GM23338 (cell line): ENCODE measurements at regions not wholly inside any gene's neighbourhood (a gene's known extent, or its start where the extent isn't known, plus 50 kb on each side); places are given as distances from the start of the nearest gene placed in this dataset.

Source experiments
- CREB1 ChIP-seq: fragments of 250-450 bp; sonication (Bioruptor Pico); IDR thresholded peaks from 2 replicates; pipeline ENCODE4 v1.5.0; 2020; ENCODE audit warnings: low read depth, mild to moderate bottlenecking, moderate library complexity
- CTCF ChIP-seq, 2 experiments: fragments of 200-600 bp in 1 of 2; sonication (generic) in 1 of 2; conservative IDR thresholded peaks; 2 replicates each; pipeline versions ENCODE4 v1.5.1 to v1.6.1; 2016 to 2017; ENCODE audit warnings: antibody characterized with exemption in 2 of 2, low read depth in 2 of 2, mild to moderate bottlenecking in 2 of 2, moderate library complexity in 1 of 2
- EZH2 ChIP-seq: fragments of 200-600 bp; sonication (generic); IDR thresholded peaks from one replicate; pipeline ENCODE4 v1.8.0; 2017; ENCODE audit warnings: antibody characterized with exemption, mild to moderate bottlenecking, low read depth; ENCODE audit not compliant: unreplicated experiment
- EZH2phosphoT487 ChIP-seq: fragments of 200-600 bp; sonication (generic); IDR thresholded peaks from one replicate; pipeline ENCODE4 v1.8.1; 2018; ENCODE audit warnings: antibody characterized with exemption; ENCODE audit not compliant: unreplicated experiment
- JUNB ChIP-seq: IDR thresholded peaks from one replicate; pipeline ENCODE4 v1.6.1; 2016; ENCODE audit warnings: antibody characterized with exemption; ENCODE audit not compliant: unreplicated experiment
- NANOG ChIP-seq: IDR thresholded peaks from 2 replicates; pipeline ENCODE4 v1.6.1; 2016; ENCODE audit warnings: antibody characterized with exemption, borderline replicate concordance
- POLR2AphosphoS5 ChIP-seq: IDR thresholded peaks from 2 replicates; pipeline ENCODE4 v1.6.1; 2016; ENCODE audit warnings: antibody characterized with exemption, low read depth
- REST ChIP-seq: IDR thresholded peaks from one replicate; pipeline ENCODE4 v1.6.1; 2018; ENCODE audit warnings: antibody characterized with exemption; ENCODE audit not compliant: unreplicated experiment
- ZNF114 ChIP-seq: fragments of 250-450 bp; sonication (Bioruptor Pico); IDR thresholded peaks from 2 replicates; pipeline ENCODE4 v1.5.0; 2020; ENCODE audit warnings: mild to moderate bottlenecking, moderate library complexity

GRCh38 chr22:22076932-22077703 is 94.5 kb upstream of the TOP3B start:
- no peak for TF ChIP-seq CTCF (conservative IDR thresholded peaks at IDR 0.05; ENCODE audit: low read depth in 2 of 2)
- no peak for TF ChIP-seq POLR2AphosphoS5
- no peak for TF ChIP-seq EZH2phosphoT487
- no peak for TF ChIP-seq NANOG
- TF ChIP-seq REST: no peak
- no peak for TF ChIP-seq EZH2
- TF ChIP-seq ZNF114 (CRISPR knock-in tag): no peak
- no peak for TF ChIP-seq JUNB
- no peak for TF ChIP-seq CREB1 (CRISPR knock-in tag)
